Cardiac fibroblast (primary cell): ENCODE measurements at regions not wholly inside any gene's neighbourhood (a gene's known extent, or its start where the extent isn't known, plus 50 kb on each side); places are given as distances from the start of the nearest gene placed in this dataset.

ENCODE experiments used
- DNase-seq, 2 donors: peaks; one replicate each; pipeline versions ENCODE4 v3.0.0 to v3.0.0-alpha.2; 2010; ENCODE audit warnings: low read depth in 2 of 2
- H3K4me3 ChIP-seq, 2 donors: replicated peaks in 1 of 2; 1 replicate in 1 of 2; 2 replicates in 1 of 2; pipeline ENCODE4 v1.5.1; 2011; ENCODE audit warnings: low read depth in 2 of 2, low read length in 2 of 2, mild to moderate bottlenecking in 2 of 2, moderate library complexity in 1 of 2
- TF ChIP-seq, protein P1 (sequence below): IDR thresholded peaks from one replicate; pipeline ENCODE4 v1.5.1; 2011; ENCODE audit warnings: low read depth, mild to moderate bottlenecking, low read length, inconsistent platforms

DNA sequence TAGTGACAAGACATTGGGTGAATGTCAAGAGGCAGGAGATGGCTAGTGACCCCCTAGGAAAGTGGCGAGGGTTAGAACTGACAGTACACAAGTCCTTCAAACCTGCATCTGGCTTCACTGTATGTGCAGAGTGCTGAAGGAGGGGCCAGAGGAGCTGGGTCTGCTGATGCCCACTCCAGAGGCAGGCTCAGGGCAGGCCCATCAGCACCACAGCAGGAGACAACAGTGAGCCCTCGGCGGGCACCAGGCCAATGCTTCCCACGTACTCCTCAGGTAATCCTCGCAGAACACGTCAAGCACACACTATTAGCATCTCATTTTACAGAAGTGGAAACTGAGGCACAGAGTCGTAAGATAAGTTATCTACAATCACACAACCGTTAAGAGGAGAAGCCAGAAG, 76.1 kb upstream of the SH3PXD2B start:
- TF ChIP-seq, protein P1, sequence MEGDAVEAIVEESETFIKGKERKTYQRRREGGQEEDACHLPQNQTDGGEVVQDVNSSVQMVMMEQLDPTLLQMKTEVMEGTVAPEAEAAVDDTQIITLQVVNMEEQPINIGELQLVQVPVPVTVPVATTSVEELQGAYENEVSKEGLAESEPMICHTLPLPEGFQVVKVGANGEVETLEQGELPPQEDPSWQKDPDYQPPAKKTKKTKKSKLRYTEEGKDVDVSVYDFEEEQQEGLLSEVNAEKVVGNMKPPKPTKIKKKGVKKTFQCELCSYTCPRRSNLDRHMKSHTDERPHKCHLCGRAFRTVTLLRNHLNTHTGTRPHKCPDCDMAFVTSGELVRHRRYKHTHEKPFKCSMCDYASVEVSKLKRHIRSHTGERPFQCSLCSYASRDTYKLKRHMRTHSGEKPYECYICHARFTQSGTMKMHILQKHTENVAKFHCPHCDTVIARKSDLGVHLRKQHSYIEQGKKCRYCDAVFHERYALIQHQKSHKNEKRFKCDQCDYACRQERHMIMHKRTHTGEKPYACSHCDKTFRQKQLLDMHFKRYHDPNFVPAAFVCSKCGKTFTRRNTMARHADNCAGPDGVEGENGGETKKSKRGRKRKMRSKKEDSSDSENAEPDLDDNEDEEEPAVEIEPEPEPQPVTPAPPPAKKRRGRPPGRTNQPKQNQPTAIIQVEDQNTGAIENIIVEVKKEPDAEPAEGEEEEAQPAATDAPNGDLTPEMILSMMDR = no peak
- DNase-seq = no peak
- H3K4me3 ChIP-seq = no peak overlapping the region

DNA sequence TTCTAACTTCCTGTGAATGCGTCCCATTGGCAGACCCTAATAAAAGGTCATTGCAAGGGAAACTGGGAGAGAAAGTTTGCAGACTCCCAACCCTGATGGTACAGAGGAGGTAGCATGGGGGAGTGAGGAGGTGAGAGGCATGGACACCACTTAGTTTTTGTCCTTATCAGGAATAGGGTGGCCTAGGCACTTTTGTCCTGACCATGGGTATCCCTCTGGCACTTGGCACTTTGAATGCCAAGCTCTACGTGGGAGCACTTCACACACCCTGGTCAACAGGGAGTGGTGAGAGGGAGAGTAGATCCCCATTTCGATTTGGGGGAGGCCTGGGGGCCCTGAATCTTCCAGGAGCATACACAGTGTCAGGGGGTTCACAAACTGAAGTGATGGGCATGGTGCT, 75.6 kb upstream of the SH3PXD2B start:
- no peak for DNase-seq
- TF ChIP-seq, protein P1 = no peak

DNA sequence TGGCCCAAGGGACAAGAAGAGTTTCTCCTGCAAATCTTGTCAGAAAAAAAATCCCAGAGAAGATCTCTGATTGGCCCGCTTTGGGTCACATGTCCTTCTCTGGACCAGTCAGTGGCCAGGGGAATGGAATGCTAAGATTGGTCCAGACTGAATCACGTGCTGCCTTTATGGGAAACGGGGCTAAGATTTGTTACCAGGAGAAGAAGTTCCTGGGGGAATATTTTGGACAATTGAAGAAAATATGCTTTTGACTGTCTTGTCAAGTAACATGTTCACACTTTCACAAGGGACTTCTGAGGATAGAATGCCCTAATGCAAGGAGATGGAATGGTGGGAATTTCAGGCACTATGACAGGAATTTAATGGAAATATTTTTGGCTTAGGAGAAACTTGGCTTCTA, 74.1 kb upstream of the SH3PXD2B start:
- TF ChIP-seq, protein P1 = no peak
- DNase-seq = peak in 1 of 2 donors; percentile 41
- H3K4me3 ChIP-seq = no peak overlapping the region

More for the DNA sequence above, 75.6 kb upstream of the SH3PXD2B start:
- no peak overlapping the region for H3K4me3 ChIP-seq

DNA sequence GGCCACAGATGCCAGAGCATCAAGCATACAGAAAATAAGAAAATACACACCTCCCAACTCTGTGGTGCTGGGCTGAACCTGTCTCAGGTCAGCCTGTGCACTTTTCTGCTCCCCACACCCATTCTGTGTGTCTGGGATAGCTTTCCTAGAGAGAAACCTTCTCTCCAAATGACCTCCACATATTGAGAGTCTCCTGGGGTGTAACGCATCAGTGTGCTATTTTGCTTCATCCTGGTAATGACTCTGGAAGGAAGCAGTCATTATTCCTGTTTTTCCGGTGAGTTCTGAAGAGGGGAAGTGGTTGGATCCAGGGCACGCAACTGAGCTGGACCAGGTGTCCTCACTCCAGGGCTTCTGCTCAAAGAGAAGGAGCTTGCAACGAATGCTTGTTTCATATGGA, 73.2 kb upstream of the SH3PXD2B start:
- no peak overlapping the region for H3K4me3 ChIP-seq
- TF ChIP-seq, protein P1 = no peak
- no peak for DNase-seq

DNA sequence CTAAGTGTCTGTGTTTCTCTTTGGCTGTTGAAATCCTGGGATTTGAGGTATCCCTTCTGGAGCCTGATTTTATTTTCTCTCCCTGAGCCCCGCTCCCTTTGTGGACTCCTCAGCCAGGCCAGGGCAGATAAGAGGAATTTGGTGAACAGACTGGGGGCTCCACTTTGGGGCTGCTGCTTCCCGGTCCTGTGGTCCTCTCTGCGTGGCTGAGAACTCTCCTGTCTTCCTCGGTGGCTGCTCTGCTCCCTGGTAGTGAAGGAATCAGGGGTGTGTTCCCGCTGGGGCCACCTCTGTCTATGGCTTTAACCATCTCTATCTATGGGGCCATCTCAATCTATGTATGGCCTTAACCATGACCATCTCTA, 71.7 kb upstream of the SH3PXD2B start:
- TF ChIP-seq, protein P1 = no peak
- H3K4me3 ChIP-seq = no peak overlapping the region
- no peak for DNase-seq

DNA sequence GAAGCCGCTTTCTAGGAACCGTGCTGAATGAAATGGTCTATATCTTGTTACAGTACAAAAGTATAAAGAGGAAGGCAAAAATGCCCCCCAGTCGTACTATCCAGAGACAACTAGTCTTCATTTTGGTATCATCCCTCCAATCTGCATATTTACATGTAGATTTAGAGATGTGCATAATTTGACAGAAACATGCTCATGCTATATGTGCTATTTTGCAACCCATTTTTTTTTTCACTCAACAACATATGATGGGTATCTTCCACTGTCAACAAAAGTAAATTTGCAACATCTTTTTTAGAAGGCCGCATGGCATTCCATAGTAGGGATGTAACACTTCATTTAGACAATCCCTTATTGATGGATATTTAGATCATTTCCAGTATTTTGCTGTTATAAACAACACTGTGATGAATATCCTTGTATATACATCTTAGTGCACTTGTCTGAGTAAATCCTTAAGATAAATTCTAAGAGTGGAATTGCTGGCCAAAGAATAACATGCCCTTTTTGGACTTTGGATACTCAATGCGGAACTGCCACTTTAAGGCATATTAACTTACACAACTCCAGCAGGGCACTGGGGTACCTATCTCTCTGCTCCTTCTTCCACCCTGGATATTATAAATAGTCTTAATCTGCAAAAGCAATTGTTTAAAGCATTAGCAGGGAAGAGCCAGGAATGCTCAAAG, 71.1 kb upstream of the SH3PXD2B start:
- DNase-seq = no peak
- TF ChIP-seq, protein P1 = no peak
- no peak overlapping the region for H3K4me3 ChIP-seq

DNA sequence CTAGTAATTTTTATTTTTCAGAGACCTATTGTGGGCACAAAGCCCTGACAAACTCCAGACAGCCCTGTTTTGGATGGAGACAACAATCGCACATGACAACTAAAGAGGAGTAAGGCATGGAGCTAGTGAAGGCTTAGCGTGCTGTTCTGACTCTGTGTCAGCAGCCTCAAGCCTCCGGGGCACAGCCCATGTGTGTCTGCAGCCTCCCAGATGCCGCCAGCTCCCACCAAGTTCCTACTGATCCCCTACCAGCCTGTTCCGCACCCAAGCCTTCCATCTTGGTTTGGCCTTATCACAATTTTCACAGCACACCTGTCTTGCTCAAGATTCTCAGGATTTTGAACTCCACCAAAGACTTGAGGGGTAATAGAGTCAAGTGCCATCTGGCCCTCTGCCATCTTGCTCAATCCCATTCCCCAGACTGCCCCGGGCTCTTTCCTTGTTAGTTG, 70.3 kb upstream of the SH3PXD2B start:
- TF ChIP-seq, protein P1 = no peak

More for the DNA sequence above, 70.3 kb upstream of the SH3PXD2B start:
- DNase-seq = no peak
- no peak overlapping the region for H3K4me3 ChIP-seq
